Fibroblast of lung (primary cell): ENCODE measurements at regions not wholly inside any gene's neighbourhood (a gene's known extent, or its start where the extent isn't known, plus 50 kb on each side); places are given as distances from the start of the nearest gene placed in this dataset.

Experiments used
- EZH2 ChIP-seq: IDR thresholded peaks from 2 replicates; pipeline ENCODE4 v1.5.1; 2012; ENCODE audit warnings: low read length, control low read depth, mild to moderate bottlenecking; ENCODE audit errors: missing control alignments
- TF ChIP-seq, protein P1 (sequence below), 2 donors: IDR thresholded peaks in 1 of 2; conservative IDR thresholded peaks in 1 of 2; 1 replicate in 1 of 2; 2 replicates in 1 of 2; pipeline ENCODE4 v1.5.1; 2011 to 2012; ENCODE audit warnings: low read length in 2 of 2, control low read depth in 1 of 2, inconsistent platforms in 1 of 2, low read depth in 1 of 2, mild to moderate bottlenecking in 1 of 2

DNA sequence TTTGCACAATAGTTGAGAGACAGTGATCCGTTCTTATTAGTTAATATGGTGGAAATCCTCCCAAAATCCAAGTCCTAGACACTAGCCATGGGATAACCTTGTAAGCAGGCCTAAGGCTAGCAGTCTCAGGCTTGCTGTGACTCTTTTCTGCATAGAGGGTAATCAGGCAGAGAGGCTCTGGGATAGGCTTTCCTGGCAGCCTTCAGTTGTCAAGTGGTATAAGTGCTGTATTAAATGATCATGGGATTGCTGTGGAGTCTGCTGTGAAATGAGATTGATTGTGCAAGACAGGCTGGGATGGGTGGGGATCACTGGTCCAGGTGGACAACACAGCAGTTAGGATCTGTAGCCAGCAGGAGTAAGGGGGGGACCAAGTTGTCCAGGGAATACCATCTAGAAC lies 416.4 kb downstream of the TLE4 start:
- TF ChIP-seq, protein P1, sequence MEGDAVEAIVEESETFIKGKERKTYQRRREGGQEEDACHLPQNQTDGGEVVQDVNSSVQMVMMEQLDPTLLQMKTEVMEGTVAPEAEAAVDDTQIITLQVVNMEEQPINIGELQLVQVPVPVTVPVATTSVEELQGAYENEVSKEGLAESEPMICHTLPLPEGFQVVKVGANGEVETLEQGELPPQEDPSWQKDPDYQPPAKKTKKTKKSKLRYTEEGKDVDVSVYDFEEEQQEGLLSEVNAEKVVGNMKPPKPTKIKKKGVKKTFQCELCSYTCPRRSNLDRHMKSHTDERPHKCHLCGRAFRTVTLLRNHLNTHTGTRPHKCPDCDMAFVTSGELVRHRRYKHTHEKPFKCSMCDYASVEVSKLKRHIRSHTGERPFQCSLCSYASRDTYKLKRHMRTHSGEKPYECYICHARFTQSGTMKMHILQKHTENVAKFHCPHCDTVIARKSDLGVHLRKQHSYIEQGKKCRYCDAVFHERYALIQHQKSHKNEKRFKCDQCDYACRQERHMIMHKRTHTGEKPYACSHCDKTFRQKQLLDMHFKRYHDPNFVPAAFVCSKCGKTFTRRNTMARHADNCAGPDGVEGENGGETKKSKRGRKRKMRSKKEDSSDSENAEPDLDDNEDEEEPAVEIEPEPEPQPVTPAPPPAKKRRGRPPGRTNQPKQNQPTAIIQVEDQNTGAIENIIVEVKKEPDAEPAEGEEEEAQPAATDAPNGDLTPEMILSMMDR (conservative IDR thresholded peaks at IDR 0.05 in 1 of 2, IDR thresholded peaks at IDR 0.05 in 1 of 2; ENCODE audit: low read depth in 1 of 2, low read length in 2 of 2) = no peak
- TF ChIP-seq EZH2 = no peak
